Ishikawa (cell line): ENCODE measurements at regions not wholly inside any gene's neighbourhood (a gene's known extent, or its start where the extent isn't known, plus 50 kb on each side); places are given as distances from the start of the nearest gene placed in this dataset.

ENCODE experiments used
- CEBPB ChIP-seq: IDR thresholded peaks from 2 replicates; pipeline ENCODE4 v1.6.1; 2012
- CREB1 ChIP-seq: IDR thresholded peaks from 2 replicates; pipeline ENCODE4 v1.6.1; 2012; ENCODE audit warnings: low read depth
- EGR1 ChIP-seq: IDR thresholded peaks from 2 replicates; pipeline ENCODE4 v1.6.1; 2012
- EP300 ChIP-seq: IDR thresholded peaks from 2 replicates; pipeline ENCODE4 v1.6.1; 2012; ENCODE audit warnings: borderline replicate concordance
- FOXM1 ChIP-seq: IDR thresholded peaks from 2 replicates; pipeline ENCODE4 v1.6.1; 2012; ENCODE audit warnings: low read depth, borderline replicate concordance
- NFIC ChIP-seq: IDR thresholded peaks from 2 replicates; pipeline ENCODE4 v1.6.1; 2012
- RAD21 ChIP-seq: IDR thresholded peaks from 2 replicates; pipeline ENCODE4 v1.6.1; 2012; ENCODE audit warnings: low read depth
- TAF1 ChIP-seq: IDR thresholded peaks from 2 replicates; pipeline ENCODE4 v1.6.1; 2012; ENCODE audit warnings: low read depth, mild to moderate bottlenecking
- TCF12 ChIP-seq: IDR thresholded peaks from 2 replicates; pipeline ENCODE4 v1.6.1; 2012; ENCODE audit warnings: low read depth
- TEAD4 ChIP-seq: IDR thresholded peaks from 2 replicates; pipeline ENCODE4 v1.6.1; 2012
- YY1 ChIP-seq: IDR thresholded peaks from 2 replicates; pipeline ENCODE4 v1.6.1; 2012; ENCODE audit warnings: low read depth
- ZBTB7A ChIP-seq: IDR thresholded peaks from 2 replicates; pipeline ENCODE4 v1.6.1; 2012; ENCODE audit warnings: low read depth
- TF ChIP-seq, protein P1 (sequence below): IDR thresholded peaks from 2 replicates; pipeline ENCODE4 v1.6.1; 2012
- TF ChIP-seq, protein P2 (sequence below): IDR thresholded peaks from 2 replicates; pipeline ENCODE4 v1.6.1; 2012
- TF ChIP-seq, protein P3 (sequence below): IDR thresholded peaks from 2 replicates; pipeline ENCODE4 v1.6.1; 2012; ENCODE audit warnings: low read depth, mild to moderate bottlenecking

DNA sequence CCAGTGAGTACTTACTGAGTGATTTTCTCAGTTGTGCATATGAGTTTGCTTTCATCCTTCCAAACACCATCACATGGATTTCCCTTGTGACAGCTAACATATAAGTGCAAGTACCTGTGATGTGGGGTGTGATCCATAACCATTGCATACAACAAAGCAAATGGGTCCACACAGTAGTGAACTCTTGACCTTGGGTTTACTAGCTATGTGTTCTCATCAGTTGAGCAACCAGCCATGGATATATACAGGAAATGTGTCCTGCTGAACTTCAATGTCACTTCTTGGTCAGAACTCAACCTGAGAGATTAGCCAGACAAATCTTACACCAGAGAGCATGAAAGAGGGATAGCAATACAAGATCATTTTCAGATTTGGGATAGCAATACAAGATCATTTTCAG is 420.9 kb upstream of the KCNH7 start:
- TF ChIP-seq, protein P1, sequence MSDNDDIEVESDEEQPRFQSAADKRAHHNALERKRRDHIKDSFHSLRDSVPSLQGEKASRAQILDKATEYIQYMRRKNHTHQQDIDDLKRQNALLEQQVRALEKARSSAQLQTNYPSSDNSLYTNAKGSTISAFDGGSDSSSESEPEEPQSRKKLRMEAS = no peak
- TF ChIP-seq, protein P2, sequence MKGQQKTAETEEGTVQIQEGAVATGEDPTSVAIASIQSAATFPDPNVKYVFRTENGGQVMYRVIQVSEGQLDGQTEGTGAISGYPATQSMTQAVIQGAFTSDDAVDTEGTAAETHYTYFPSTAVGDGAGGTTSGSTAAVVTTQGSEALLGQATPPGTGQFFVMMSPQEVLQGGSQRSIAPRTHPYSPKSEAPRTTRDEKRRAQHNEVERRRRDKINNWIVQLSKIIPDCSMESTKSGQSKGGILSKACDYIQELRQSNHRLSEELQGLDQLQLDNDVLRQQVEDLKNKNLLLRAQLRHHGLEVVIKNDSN = no peak
- TF ChIP-seq TEAD4 (no peak), NFIC (no peak), CEBPB (no peak), EP300 (no peak), ZBTB7A (no peak), YY1 (no peak), RAD21 (no peak)
- TF ChIP-seq, protein P3, sequence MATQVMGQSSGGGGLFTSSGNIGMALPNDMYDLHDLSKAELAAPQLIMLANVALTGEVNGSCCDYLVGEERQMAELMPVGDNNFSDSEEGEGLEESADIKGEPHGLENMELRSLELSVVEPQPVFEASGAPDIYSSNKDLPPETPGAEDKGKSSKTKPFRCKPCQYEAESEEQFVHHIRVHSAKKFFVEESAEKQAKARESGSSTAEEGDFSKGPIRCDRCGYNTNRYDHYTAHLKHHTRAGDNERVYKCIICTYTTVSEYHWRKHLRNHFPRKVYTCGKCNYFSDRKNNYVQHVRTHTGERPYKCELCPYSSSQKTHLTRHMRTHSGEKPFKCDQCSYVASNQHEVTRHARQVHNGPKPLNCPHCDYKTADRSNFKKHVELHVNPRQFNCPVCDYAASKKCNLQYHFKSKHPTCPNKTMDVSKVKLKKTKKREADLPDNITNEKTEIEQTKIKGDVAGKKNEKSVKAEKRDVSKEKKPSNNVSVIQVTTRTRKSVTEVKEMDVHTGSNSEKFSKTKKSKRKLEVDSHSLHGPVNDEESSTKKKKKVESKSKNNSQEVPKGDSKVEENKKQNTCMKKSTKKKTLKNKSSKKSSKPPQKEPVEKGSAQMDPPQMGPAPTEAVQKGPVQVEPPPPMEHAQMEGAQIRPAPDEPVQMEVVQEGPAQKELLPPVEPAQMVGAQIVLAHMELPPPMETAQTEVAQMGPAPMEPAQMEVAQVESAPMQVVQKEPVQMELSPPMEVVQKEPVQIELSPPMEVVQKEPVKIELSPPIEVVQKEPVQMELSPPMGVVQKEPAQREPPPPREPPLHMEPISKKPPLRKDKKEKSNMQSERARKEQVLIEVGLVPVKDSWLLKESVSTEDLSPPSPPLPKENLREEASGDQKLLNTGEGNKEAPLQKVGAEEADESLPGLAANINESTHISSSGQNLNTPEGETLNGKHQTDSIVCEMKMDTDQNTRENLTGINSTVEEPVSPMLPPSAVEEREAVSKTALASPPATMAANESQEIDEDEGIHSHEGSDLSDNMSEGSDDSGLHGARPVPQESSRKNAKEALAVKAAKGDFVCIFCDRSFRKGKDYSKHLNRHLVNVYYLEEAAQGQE = no peak

DNA sequence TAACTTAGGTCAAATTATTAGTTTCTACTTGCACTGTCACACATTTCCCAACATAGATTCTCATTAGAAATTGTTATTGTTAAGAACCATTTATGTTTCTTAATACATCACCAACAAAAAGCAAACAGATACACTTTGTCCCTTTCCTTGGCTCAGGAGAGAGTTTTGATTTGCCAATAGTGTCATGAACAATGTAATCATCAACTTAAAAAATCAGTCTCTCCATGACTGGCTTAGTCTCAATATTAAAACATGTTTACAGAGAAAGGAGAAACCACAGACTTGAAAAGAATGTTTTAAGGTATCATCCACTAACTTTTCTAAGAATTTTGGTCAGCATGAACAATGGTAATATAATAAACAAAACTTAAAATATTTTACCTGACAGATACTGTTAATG is 416.5 kb upstream of the KCNH7 start:
- TF ChIP-seq FOXM1 (no peak), NFIC (no peak)
- TF ChIP-seq, protein P2 = no peak

DNA sequence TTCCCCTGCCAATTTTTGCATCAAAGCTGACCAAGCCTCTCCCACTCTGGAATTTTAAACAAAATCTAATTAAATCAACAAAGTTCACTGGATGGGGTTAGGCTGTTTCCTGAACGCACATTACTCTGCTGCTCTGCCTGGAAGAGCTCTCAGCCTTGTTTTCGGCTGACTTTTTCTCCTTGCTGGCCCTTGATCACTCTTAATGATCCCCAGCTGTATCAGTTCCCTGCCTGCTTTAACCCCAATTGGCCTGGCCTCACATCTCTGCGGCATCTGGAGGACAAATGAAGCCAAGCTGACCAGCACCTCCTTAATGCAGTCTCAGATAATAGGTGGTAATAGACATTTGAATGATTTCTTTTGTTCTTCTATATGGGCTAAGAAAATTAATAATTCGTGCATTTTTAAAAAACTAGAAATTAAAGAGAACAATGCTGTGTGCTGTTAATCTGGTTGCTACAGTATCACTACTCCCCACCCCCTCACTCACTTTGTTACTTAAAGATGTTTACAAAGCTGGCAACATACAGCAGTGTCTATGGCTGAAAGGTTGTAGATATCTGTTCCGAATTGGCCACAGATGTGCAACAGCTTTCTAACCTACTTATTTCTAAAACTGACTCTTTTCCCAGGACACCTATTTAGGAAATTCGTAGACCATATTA is 415.2 kb upstream of the KCNH7 start:
- TF ChIP-seq, protein P3 = no peak
- TF ChIP-seq CREB1 (no peak), FOXM1 (no peak), EGR1 (no peak), ZBTB7A (no peak), NFIC (no peak)

DNA sequence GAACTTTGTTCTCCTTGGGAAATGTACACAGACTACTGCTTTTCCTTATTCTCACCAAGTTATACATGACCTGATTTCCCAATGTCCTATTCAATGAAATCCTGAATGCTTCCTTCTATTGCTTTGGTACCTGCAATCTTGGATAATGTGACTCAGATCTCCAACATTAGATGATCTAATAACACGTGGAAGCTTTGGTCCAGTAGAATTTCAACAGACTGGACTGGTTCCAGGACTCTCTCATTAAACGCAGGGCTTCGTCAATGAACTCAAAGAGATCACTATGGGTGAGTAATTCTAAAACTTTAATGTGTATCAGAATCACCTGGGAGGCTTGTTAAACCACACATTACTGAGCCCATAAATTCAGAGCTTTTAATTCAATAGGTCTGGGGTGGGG is 413.6 kb upstream of the KCNH7 start:
- TF ChIP-seq YY1 (no peak), TEAD4 (no peak), FOXM1 (no peak), EGR1 (no peak), CEBPB (no peak), TAF1 (no peak), TCF12 (no peak), EP300 (no peak), ZBTB7A (no peak), CREB1 (no peak), RAD21 (no peak)
- TF ChIP-seq, protein P1 = no peak
- TF ChIP-seq, protein P2 = no peak
- TF ChIP-seq, protein P3 = no peak
